HG03378 (cell line): ENCODE measurements at regions not wholly inside any gene's neighbourhood (a gene's known extent, or its start where the extent isn't known, plus 50 kb on each side); places are given as distances from the start of the nearest gene placed in this dataset.
A peak's percentile ranks its signal among the peaks of the same experiment; 100 is the strongest.

Experiments
- ATAC-seq: cut with Tn5 transposase; IDR thresholded peaks from one replicate; pipeline ENCODE4 v1.9.1; 2021; ENCODE audit warnings: mild to moderate bottlenecking, moderate library complexity; ENCODE audit not compliant: unreplicated experiment

DNA sequence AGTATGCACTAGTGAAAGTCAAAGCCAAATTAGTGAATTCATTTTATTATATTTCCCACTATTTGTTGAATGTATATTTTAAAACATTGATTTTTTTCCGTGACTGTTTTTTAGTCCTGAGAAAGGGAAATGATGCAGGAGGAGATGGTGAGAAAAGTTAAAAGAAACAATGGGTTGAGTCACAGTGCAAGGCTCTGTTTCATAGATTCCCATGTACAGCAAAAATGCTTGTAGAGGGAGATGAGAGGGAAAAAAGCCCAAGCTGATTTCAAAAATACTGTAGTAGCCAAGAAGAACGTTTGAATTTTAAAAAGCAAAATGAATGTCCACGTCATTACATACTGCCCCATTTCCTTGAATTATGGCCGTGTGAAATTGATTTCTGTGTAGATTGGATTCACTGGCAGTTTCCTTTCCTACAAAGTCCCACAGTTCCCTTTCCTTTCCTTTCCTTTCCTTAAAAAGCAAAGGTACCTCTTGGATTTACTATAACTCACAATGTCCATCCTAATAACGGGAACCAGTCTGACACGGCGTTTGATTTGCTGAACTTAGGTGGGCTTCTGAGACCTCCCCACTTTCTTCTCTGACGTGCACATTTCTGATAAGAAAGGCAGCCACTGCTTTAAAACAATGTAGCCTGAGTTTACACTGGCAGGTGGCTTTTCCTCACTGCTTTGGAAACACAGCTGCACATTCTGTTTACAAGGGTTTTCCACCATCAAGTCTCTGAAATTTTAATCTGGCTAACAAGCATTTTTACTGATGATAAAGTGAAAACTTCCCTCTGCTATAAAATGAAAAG, 63.7 kb downstream of the SPCS3 start:
- no peak for ATAC-seq

DNA sequence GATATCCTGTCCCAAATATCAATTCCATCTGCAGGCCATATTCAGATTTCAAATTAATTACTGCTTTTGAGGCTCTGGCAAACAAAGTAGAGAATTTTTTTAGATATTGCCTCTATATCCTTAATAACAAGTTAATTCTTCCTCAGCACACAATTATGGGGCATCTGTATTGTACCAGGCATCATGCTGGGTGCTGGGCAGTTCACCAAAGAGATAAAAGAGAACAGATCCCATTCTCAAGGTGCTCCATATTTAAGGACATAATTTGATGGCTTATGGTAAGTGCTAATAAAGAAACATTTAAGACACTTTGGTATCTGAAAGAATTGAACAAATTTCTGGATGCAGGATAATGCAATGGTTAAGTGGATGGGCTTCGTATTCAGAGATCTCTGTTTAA, 65.8 kb downstream of the SPCS3 start:
- no peak for ATAC-seq

DNA sequence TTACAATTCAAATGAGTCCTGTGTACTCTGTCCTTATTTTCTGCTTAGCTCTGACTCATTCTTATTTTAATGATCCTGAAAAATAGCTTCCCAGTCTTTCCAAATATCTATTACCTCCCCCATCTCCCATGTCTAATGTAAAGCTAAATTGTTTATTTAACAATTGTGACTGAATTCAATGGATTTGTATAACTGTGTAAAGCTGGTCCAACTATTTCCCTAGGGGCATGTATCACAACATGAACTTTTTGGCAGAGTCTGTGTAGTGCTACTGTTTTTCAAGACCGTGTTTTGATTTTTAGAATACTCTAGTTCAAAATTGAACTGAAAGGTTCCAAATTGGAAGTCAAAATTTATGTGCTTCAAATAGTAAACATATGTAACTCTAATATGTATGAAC, 67.8 kb downstream of the SPCS3 start:
- ATAC-seq = no peak

DNA sequence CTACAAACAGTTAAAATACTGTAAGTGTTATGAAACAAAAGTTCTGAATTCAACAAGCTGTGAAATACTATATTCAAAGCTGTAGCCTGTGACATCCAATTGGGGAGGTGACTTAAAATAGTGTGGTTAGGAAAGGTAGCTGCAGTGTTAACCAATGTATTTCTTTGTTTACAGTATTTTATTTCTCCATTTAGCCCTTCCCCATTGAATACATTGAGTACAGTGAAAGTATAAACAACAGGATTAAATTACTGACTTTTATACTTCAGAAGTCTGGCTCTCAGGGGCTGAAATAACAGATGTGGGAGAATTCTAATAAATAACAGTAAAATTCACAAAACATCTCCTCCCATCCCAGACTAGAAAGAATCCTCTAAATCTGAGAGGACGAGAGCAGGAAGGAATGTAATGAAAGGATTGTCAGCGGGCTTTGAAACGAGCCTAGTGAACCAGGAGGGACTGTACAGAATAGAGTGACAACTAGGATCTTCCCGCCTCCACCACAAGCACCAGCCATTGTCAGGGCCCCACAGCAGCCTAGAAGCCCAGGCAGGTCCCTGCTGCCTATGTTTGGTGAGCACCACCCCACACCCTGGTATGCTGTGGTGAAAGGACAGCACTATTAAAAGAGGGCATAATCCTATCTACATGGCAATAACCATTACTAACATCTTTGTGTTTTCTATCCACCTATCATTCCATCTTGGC, 73.7 kb downstream of the SPCS3 start:
- ATAC-seq = no peak

DNA sequence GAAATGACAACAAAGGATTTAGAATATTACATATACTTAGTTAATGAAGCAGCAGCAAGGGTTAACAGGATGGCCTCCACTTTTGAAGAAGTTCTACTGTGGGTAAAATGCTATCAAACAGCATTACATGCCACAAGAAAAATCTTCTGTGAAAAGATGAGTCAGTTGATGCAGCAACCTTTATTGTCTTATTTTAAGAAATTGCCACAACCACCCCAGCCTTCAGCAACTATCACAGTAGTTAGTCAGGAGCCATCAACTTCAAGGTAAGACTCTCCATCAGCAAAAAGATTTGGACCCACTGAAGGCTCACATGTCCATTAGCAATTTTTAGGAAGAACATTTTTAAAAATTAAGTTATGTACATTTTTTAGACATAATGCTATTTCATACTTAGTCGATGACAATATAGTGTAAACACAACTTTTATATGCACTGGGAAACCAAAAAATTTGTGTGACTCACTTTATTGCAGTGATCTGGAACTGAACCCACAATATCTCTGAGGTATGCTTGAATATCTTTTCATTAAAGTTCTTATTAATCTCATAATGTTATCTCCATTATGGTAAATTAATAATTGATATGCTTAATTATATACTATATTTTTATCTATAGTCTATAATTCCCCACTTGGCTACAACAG, 81.2 kb downstream of the SPCS3 start:
- no peak for ATAC-seq

DNA sequence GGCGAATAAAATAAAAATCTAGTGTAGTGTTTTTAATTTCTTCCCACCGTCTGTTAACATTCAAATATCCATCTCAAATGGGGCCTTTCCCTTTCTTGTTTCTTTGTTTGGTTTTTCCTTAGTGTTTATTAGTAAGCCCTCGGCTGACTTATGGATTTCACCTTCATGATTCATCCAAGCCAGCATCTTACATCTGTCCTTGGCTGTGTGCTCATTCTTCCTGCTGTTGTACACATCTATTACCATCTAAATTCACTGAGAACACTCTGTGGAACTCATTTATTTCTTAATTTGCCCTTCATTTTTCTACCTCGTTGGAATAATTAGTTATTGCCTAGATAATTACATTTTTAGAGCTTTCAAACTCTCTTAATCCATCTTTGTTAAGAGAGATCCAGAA, 84.9 kb downstream of the SPCS3 start:
- ATAC-seq = no peak

DNA sequence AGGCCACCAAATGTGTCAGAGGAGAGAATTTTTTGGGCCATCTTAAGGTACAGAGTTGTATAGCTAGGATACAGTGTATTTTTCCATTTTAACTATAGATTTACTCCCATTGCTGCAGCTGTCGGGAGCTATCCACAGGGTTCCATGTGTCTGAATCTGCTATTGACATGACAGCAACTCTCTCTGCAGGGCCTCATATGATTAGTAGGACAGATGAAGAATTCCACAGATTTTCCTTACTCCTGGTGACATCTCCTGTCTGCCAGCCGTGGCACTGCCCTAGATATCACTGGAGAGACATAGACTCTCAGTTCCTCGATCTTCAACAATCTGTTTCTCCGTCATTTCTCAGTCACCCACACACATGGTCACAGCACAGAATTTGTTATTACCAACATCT, 86.5 kb downstream of the SPCS3 start:
- ATAC-seq = no peak

DNA sequence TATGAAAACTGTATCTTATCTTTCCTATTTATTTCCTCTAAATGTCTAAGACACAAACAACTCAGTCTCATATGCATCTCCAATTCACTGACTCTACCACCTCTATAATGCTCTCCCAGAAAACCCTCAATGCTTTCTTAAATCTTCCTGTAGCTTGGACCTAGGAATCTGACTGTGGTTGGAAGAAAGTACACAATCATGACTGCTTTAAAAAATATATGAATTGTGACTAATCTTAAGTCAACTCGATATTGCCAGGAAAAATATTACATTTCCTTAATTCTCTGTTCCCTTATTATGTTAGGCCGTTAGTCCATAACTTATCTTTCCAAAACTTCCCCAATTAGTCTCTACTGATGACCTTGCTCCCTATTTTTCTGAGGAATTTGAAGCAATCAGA, 87.0 kb downstream of the SPCS3 start:
- ATAC-seq = no peak

DNA sequence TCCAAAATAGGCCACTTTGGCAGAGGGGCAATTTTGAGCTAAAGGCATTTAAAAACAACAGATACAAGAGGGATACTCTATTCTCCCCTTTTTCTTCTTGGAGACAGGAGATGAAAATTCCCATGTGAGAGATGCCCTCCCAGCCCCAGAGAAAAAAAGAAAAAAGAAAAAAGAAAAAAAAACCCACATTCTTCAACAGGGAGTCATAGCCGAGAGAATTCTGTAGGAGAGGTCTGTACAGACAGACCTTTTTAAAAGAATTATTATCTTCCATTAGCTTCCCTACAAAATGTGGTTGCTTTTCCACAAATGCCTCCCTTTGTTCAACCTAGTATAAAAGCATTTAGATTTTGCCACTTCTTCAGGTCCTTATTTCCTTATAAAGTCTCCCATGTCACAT, 89.9 kb downstream of the SPCS3 start:
- no peak for ATAC-seq

DNA sequence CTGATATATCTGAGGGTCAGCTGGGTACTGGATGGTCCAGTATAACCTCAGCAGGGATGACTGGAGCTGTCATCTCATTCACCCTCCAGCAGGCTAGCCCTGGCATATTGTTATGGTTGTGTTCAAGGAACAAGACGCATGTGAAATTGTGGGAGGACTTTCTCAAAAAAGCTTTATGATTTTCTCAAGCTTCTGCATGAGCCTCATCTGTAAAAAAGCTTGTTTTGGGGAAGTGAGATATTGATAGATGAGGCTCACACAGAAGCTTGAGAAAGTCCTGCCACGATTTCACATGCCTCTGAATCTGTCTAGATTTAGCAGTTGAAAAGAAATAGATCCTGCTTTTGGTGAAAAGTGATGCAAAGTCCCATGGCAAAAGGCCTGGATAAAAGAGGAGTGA, 93.4 kb downstream of the SPCS3 start:
- peak; percentile 73 for ATAC-seq

DNA sequence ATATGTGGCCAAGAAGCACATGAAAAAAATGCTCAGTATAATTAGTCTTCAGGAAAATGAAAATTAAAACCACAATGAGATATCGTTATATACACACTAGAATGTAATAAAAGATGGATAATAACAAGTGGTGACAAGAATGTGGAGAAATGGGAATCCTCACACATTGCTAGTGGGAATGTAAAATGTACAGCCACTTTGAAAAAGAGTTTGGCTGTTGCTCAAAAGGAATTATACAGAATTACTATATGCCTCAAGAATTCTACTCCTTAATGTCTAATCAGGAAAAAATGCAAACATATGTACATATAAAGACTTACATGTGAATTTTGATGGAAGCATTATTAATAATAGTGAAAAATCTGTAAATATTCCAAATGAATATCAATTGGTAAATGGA, 102.2 kb downstream of the SPCS3 start:
- no peak for ATAC-seq

DNA sequence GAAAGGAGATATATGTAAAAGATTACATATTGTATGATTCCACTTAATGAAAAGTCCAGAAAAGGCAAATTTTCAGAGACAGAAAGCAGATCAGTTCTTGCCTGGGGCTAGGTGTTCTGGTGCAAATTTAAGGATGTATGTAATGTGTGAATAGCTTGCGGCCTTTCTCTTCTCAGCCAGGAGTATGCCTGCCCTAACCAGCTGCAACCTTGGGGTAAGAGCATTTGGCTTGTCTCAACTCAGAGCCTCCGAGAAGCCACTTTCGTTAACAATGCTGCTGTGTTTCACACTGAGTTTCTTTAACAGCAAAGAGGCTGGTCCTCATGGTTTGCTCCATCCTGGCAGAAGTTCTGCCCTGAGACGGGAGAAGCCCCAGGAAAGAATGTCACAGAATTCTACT, 102.7 kb downstream of the SPCS3 start:
- no peak for ATAC-seq

DNA sequence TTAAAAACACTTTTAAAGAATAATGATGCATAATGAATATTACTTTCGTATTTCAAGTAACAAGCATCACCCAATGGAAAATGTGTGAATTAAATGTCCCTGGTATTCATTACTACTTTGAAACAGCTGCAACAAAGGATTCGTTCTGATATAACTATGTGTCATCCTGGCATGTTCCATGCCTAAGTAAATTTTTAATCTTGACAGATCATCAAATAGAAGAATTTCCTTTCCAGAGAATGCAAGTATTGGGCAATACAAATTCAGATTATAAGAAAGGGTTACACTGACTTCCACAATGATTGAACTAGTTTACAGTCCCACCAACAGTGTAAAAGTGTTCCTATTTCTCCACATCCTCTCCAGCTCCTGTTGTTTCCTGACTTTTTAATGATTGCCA, 105.3 kb downstream of the SPCS3 start:
- no peak for ATAC-seq

DNA sequence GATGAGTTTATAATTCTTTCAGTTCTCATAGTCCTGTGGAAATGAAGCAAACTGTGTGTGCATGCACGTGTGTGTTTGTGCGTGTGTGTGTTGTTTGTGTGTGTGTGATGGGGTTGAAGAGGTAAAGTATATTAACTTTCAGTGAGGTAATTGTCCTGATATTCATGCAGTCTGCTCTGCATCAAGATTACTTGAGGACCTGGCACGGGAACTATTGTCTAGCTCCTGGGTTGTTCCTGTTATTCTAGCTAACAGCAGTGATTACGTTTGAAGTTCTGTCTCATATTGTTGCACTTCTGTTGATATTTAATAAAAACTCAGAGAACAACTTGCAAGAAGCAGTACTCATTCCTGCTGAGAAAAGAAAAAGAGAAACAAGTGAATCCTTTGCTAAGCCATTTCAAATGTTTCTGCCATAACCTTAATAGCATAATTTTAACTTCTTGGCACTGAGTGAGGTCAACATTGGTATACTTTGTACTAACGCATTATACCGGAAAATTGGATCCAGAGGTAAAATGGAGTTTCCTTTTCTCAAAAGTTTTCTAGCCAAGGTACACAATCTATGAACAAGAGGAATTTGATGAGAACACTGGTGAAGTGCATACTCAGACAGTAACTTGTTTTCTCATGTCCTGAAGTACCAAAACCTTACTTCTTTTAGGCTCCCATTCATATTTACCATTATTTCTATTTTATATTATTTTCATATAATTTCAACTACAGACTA, 113.2 kb downstream of the SPCS3 start:
- ATAC-seq = no peak

DNA sequence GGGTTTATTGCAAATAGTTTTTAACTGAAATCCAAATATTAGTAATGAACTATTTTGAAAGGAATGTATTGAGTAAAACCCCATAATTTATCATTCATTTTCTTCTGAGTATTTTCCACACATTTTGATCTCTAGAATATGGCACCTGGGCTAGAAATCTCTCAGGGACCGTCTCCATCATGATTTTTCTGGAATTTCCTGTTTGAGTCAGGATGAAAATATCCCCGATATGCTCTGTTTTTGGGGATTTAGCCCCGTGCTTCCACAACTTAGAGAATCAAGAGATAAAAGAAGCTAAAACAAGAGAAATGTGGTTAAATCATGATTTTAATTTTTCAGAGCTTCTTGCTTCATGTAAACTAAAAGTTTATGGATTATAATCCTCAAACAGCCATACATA, 114.2 kb downstream of the SPCS3 start:
- ATAC-seq = no peak

DNA sequence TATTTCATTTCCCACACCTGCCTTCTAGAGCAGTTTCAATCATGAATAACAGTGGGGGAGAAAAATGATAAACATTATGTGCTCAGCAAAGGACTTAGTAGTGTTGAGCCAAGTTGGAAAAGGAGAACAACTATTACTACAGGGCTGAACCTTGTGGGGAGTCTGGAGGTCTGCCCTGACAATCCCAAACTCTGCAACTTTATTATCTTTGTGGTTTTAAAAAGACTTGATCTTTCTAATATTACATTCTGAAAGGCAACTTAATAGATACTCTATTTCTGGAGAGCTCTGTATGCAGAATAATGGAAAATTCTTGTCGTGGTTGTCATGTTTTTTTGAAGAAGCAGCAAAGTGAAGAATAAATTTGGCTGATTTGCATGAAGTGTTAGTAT, 116.1 kb downstream of the SPCS3 start:
- ATAC-seq = no peak

DNA sequence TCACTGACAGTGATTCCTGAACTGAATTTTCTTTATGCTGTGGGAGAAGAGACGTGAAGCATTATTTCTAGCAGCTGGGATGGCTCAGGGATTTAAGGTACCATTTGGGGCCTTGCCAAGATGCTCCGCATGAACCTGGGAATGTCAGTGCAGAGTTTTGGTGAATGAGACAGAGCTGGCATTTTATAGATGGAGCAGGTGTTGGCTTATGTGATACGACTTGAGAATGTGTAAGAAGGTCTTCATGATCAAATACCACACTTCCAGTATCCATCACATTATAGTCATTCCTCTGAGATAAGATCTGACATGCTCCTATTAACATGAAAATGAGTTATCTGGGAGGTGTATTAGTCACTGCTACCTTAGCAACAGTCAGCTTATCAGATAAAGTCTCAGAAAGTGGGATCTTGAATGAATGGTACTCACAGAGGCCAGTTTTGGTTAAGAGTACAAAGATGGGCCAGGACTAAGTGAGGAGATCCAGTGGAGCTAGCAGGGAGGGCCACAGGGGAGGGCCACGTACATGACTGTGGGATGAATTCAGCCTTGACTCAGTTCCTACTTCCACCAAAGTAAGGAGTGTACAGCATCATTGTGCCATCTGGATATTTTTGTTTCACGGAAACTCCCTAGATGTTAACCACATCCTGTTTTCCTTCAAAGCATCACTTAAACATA, 116.7 kb downstream of the SPCS3 start:
- peak; percentile 57 for ATAC-seq

DNA sequence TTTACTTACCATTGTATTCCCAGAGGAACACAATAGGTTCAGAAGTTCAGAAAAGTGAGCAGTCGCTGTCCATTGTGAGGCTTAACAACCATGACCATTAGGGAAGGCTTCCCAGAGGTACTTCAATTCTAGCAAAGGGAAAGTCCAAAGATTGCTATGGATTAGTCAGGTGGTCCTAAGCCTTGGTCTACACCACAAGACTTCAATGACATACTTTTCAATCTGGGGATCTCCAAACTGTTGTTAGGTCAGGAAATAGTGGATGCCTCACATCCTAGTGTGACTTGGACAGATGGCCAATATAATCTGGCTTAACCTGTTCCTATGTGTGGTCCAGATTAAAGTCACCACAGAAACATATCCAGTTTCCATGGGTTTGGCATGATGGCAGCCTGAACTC, 118.0 kb downstream of the SPCS3 start:
- no peak for ATAC-seq

DNA sequence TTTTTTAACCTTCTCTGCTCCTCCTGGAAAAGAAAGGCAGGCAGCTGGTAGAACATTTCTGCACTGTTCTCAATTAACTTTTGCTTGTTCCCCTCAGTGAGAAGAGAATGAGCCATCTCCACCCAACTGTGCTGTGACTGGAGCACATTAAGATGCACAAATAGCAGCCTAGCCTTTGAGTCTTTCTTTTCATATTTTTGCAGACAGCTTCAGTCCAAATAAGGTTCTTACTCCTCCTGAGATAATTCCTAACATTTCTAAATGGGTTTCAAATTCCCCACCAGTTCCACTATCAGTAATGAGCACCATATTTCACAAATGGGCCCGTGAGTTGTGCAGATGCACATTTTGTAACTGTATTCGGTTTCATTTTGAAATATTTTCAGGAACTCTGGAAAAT, 118.6 kb downstream of the SPCS3 start:
- no peak for ATAC-seq

DNA sequence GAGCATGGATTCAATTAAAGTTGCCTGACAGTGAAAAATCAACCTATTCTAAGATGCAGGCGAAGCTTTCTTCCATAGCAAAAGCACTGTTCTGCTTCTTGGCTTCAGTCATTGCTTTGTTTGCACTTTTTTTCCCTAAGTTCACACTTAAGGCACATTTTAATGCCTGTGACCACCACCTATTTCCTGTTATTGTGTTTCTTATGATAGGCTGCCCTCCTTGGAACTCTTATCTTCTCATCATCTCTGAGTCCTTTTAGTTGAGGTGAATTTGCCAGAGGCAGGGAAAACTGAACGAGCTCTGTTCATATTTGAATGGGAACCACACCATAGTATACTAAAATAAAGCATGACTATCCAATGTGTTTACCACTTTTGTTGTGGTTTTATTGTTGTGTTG, 119.8 kb downstream of the SPCS3 start:
- ATAC-seq = no peak

DNA sequence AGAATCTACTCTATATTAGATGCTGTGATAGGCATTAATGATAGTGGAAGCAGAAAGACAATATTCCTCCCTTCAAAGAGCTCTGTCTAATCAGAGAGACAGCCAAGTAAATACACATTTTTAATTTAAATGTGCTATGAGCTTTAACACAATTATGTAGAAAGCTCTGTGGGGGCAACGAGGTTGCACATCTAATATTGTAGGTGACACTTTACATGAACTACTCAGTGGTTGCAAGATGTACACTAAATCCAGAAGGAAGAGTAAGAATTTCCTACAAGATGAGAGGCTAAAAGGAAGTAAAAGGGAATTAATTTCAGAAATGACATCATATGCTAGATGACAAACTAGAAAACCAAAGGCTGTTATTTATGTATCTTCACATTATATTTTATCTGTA, 120.9 kb downstream of the SPCS3 start:
- no peak for ATAC-seq
